AG08396 (cell line): ENCODE measurements at regions not wholly inside any gene's neighbourhood (a gene's known extent, or its start where the extent isn't known, plus 50 kb on each side); places are given as distances from the start of the nearest gene placed in this dataset.

Experiments used
- DNase-seq: peaks from one replicate; pipeline ENCODE4 v3.0.0; 2012; ENCODE audit warnings: low spot score, mixed read lengths

DNA sequence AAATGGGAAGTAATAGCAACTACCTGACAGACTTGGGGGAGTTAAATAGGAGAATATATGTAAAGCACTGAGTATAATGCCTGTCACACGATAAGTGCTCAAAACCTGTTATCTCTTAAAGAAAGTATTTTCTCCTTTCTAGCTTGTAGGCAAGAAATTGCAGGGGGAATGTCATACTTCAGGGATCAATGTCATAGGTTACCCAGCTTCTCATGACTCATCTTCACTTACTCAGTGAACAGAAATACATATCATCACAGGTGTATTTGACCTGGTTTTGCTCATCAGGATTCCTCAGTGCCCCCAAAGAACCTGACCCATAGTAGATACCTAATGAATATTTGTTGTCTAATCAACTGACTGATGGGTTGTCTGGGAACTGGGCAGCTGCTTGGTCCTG lies 285.0 kb upstream of the ATP2B1 start:
- no peak for DNase-seq

- no peak for DNase-seq
Observed at GRCh38 chr12:89992668-89993451, 284.2 kb upstream of the ATP2B1 start.

DNA sequence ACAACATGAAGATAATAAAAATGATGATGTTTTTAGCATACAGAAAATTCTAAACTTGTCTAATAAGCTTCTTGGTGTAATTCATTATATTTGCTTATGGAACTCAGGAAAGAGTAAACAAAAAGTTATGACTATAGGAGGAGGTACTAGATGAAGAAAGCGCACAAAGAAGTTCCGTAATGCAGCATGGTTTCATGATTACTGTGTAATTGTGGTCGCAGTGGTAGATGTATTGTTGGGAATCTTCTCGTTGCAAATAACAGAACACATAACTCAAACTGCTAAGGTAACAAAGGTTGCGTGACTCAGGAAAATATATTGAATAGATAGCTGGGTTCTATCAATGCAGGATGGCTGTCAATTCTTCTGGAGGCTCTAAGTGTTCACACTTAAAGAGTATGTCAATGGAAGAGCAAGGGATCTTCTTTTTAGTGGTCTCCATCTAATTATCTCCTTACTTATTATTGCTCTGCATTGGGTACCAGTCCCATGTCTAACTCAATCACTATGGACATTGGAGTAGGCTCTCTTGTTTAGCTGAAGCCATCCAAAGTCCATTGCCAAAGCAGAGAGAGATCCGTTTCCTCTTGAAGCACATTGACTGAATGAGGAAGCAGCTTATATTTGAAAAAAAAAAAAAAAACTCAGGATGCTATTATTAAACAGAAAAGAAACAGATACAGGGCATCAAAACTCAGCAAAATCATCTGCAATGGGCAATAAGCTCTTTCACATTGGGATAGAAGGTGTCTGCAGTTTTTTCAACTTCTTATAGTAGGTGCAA lies 283.4 kb upstream of the ATP2B1 start:
- DNase-seq, result no peak

GRCh38 chr12:89988188-89988915 lies 279.7 kb upstream of the ATP2B1 start:
- no peak for DNase-seq

- DNase-seq, result no peak
Observed at GRCh38 chr12:89985935-89986334, 277.3 kb upstream of the ATP2B1 start.

- DNase-seq, result no peak
Observed at GRCh38 chr12:89984846-89985245, 276.2 kb upstream of the ATP2B1 start.

GRCh38 chr12:89983622-89984021 lies 275.0 kb upstream of the ATP2B1 start:
- DNase-seq, result no peak

- no peak for DNase-seq
Observed at GRCh38 chr12:89980236-89980635, 271.6 kb upstream of the ATP2B1 start.

DNA sequence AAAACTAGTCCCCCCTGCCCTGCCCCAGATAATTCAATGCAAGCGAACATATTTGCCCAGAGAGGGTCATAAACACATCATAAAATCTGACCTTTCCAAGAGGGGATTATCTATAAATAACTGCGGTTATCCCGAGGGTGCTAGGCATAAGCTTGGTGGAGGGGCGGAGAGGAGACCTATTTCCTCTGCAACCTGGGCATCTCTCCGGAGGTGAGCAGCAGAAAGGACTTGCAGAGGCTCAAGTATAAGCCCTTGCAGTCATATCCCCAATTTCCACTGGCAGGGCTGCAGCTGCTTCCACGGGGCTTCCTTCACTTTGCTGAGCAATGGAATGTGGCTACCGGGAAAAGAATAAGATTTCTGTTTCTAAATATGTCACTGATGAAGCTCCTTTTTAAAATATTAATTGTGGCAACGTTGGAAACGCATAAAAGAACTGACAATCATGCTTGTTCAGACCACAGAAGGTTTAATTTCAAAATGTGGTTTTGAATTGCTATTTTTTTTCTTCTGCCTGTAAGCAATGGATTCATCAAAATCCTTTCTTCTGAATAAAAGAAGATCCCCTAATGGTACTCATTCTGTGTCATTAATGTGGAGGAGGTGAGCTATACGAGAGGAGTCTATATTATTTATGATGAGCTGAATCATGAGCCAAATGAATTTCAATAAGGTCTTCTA lies 268.9 kb upstream of the ATP2B1 start:
- DNase-seq, result no peak

- DNase-seq, result no peak
Observed at GRCh38 chr12:89976866-89977265, 268.2 kb upstream of the ATP2B1 start.

DNA sequence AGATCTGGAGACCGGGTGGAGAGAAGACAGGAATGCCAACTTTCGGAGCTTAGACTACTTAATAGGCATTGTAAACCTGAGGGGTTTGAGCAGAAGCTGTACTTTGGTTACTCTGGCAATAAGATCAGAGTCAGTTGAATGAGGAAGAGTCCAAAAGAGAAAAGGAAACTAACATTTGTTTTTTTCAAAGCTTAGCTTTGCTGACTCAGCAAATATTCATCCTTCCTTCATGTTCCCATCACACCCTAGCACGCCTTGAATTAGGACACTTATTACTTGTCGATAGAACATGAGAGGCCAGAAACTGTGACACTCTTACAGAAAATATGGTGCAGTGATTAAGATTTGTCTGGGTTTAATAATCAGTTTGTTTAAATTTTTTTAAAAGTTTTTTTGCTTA lies 266.9 kb upstream of the ATP2B1 start:
- DNase-seq, result no peak

DNA sequence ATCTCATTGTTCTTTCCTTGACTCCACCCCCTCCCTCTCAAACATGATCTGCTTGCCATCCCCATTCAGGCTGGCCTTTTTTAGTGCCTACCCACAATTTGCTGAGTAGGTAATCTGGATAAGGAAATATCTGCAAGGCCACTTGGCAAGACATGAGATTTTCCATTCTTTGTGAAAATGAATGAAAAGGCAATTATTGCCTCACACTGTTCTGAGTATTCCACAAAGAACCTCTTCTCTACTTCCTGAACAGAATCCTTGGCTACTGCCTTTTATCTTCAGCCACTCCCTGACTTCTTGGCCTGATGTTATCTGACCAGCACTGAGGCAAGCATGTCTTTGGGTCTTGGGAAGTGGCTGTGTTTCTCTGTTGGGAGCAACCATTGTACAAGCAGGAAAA lies 263.2 kb upstream of the ATP2B1 start:
- no peak for DNase-seq

- no peak for DNase-seq
Observed at GRCh38 chr12:89970722-89971121, 262.1 kb upstream of the ATP2B1 start.

DNA sequence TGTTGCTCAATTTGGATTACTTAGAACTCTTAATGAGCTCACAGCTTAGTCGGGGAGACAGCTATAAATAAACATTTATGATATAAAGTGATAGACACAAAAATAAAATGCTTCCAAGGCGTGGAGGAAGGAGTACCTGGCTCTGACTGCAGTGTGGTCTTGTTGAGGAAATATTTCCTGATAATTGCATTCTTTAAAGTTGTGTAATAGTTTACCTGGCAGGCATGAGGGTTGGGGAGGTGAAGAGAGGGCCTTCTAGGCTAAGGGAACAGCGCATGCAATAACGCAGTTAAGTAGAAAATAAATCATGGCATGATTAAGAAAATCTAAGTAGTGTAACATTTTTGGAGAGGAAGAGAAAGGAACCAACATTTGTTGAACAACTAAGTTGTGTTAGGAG lies 260.5 kb upstream of the ATP2B1 start:
- no peak for DNase-seq

DNA sequence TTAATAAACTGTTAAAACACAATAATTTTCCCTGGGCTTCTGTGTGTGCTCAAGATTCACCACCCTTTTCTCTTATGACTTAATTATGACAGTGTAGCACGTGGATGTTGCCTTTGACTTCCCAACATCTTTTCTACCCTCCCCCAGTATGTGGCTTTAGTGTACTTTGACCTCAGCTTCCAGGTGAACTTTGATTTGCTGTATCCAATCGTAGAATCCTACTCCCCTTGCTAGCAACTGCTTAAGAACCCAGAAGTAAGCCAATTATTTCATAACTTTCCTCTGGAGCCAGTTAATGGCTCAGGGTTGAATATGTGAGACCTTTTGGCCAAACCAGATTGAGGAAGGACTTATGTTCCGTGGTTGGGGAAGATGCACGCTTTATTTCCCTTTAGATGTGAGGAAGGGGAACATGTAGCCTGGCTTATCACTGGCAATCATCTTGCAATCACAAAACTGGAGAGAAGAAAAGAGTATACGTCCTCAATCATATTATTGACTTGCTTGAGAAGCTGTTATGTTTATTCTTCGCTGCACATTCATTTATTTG lies 259.6 kb upstream of the ATP2B1 start:
- no peak for DNase-seq

GRCh38 chr12:89966495-89967240 lies 258.0 kb upstream of the ATP2B1 start:
- no peak for DNase-seq

- no peak for DNase-seq
Observed at GRCh38 chr12:89965993-89966392, 257.4 kb upstream of the ATP2B1 start.

- DNase-seq, result no peak
Observed at GRCh38 chr12:89962648-89963047, 254.0 kb upstream of the ATP2B1 start.

- no peak for DNase-seq
Observed at GRCh38 chr12:89960607-89961394, 252.2 kb upstream of the ATP2B1 start.

- no peak for DNase-seq
Observed at GRCh38 chr12:89960011-89960507, 251.4 kb upstream of the ATP2B1 start.
